GM12878 (cell line): ENCODE measurements at regions not wholly inside any gene's neighbourhood (a gene's known extent, or its start where the extent isn't known, plus 50 kb on each side); places are given as distances from the start of the nearest gene placed in this dataset.

ENCODE experiments used
- BCL11A ChIP-seq: IDR thresholded peaks from 2 replicates; pipeline ENCODE4 v1.6.1; 2011; ENCODE audit warnings: low read depth, low read length
- IRF4 ChIP-seq: IDR thresholded peaks from 2 replicates; pipeline ENCODE4 v1.6.1; 2011; ENCODE audit warnings: low read depth, low read length
- JUND ChIP-seq: IDR thresholded peaks from 2 replicates; pipeline ENCODE4 v1.6.1; 2012; ENCODE audit warnings: low read depth, mild to moderate bottlenecking, low read length, improper control_type of control experiment, moderate library complexity
- KLF5 ChIP-seq: fragments of 450-650 bp; IDR thresholded peaks from 2 replicates; pipeline ENCODE4 v1.6.1; 2014; ENCODE audit warnings: mild to moderate bottlenecking; ENCODE audit not compliant: partially characterized antibody
- MYB ChIP-seq: fragments of 150-350 bp; IDR thresholded peaks from 2 replicates; pipeline ENCODE4 v1.6.1; 2014; ENCODE audit warnings: mild to moderate bottlenecking, low read depth, low read length, borderline replicate concordance
- PAX5 ChIP-seq: IDR thresholded peaks from 2 replicates; pipeline ENCODE4 v1.6.1; 2011; ENCODE audit warnings: low read depth, low read length, borderline replicate concordance
- POLR2A ChIP-seq: IDR thresholded peaks from 2 replicates; pipeline ENCODE4 v1.6.1; 2011; ENCODE audit warnings: low read depth, mild to moderate bottlenecking, low read length
- POLR2AphosphoS2 ChIP-seq: IDR thresholded peaks from 2 replicates; pipeline ENCODE4 v1.6.1; 2011; ENCODE audit warnings: low read depth, mild to moderate bottlenecking, low read length, improper control_type of control experiment, moderate library complexity
- ZNF622 ChIP-seq: fragments of 450-650 bp; IDR thresholded peaks from 2 replicates; pipeline ENCODE4 v1.6.1; 2017; ENCODE audit warnings: mild to moderate bottlenecking, inconsistent platforms
- TF ChIP-seq, protein P1 (sequence below): IDR thresholded peaks from 2 replicates; pipeline ENCODE4 v1.6.1; 2011; ENCODE audit warnings: borderline replicate concordance, low read depth, mild to moderate bottlenecking, moderate library complexity, mixed read lengths, low read length; ENCODE audit not compliant: insufficient read depth; ENCODE audit errors: extremely low read length
- TF ChIP-seq, protein P2 (sequence below): fragments of 450-650 bp; conservative IDR thresholded peaks from 2 replicates; pipeline ENCODE4 v1.6.1; 2017; ENCODE audit warnings: mild to moderate bottlenecking, moderate library complexity
- TF ChIP-seq, protein P3 (sequence below): fragments of 450-650 bp; IDR thresholded peaks from 2 replicates; pipeline ENCODE4 v1.6.1; 2017; ENCODE audit warnings: low read depth, mild to moderate bottlenecking, moderate library complexity

DNA sequence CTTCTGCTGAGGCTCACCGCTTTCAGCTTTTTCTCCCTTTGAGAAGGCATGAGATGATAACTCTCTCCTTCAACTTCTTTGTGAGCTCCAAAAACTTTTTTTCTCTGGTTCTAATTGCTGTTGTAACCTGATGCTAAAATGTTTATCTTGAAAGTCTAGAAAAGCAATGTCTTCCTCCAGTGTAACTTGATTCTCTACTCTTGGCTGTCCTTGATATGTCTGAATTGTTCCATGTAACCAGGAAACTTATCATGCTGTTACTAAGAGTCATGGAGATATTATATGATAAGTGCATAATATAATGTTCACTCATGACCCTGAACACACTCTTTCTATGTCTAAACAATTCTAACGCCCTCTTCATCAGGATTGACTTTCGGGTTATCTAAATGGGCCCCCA, 128.0 kb upstream of the ABCA1 start (continued):
- TF ChIP-seq, protein P1, sequence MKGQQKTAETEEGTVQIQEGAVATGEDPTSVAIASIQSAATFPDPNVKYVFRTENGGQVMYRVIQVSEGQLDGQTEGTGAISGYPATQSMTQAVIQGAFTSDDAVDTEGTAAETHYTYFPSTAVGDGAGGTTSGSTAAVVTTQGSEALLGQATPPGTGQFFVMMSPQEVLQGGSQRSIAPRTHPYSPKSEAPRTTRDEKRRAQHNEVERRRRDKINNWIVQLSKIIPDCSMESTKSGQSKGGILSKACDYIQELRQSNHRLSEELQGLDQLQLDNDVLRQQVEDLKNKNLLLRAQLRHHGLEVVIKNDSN, result no peak
- TF ChIP-seq POLR2AphosphoS2, result no peak
- TF ChIP-seq IRF4, result no peak
- no peak for TF ChIP-seq MYB
- TF ChIP-seq JUND, result no peak
- TF ChIP-seq POLR2A, result no peak
- TF ChIP-seq KLF5, result no peak
- TF ChIP-seq ZNF622, result no peak
- TF ChIP-seq BCL11A, result no peak
- TF ChIP-seq, protein P2, sequence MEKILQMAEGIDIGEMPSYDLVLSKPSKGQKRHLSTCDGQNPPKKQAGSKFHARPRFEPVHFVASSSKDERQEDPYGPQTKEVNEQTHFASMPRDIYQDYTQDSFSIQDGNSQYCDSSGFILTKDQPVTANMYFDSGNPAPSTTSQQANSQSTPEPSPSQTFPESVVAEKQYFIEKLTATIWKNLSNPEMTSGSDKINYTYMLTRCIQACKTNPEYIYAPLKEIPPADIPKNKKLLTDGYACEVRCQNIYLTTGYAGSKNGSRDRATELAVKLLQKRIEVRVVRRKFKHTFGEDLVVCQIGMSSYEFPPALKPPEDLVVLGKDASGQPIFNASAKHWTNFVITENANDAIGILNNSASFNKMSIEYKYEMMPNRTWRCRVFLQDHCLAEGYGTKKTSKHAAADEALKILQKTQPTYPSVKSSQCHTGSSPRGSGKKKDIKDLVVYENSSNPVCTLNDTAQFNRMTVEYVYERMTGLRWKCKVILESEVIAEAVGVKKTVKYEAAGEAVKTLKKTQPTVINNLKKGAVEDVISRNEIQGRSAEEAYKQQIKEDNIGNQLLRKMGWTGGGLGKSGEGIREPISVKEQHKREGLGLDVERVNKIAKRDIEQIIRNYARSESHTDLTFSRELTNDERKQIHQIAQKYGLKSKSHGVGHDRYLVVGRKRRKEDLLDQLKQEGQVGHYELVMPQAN, result no peak
- no peak for TF ChIP-seq PAX5
- TF ChIP-seq, protein P3, sequence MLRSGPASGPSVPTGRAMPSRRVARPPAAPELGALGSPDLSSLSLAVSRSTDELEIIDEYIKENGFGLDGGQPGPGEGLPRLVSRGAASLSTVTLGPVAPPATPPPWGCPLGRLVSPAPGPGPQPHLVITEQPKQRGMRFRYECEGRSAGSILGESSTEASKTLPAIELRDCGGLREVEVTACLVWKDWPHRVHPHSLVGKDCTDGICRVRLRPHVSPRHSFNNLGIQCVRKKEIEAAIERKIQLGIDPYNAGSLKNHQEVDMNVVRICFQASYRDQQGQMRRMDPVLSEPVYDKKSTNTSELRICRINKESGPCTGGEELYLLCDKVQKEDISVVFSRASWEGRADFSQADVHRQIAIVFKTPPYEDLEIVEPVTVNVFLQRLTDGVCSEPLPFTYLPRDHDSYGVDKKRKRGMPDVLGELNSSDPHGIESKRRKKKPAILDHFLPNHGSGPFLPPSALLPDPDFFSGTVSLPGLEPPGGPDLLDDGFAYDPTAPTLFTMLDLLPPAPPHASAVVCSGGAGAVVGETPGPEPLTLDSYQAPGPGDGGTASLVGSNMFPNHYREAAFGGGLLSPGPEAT, result no peak
